SU-DHL-6 (cell line): ENCODE measurements at regions not wholly inside any gene's neighbourhood (a gene's known extent, or its start where the extent isn't known, plus 50 kb on each side); places are given as distances from the start of the nearest gene placed in this dataset.

Experiments
- H2AFZ ChIP-seq: fragments of 200-600 bp; sonication (generic); 2 replicates; pipeline ENCODE4 v1.6.1; 2014; ENCODE audit warnings: low read depth, mild to moderate bottlenecking, moderate library complexity, mixed read lengths, antibody characterized with exemption, low read length; ENCODE audit not compliant: severe bottlenecking
- H3F3A ChIP-seq: fragments of 200-600 bp; shearing (Covaris generic); 2 replicates; pipeline ENCODE4 v1.6.0; 2016; ENCODE audit warnings: antibody characterized with exemption, mild to moderate bottlenecking; ENCODE audit not compliant: insufficient read depth
- H3K27ac ChIP-seq: fragments of 200-600 bp; sonication (generic); 2 replicates; pipeline ENCODE4 v1.5.1; 2016; ENCODE audit warnings: low read depth, mild to moderate bottlenecking, low read length, moderate library complexity, mixed read lengths
- H3K27me3 ChIP-seq: fragments of 200-600 bp; sonication (generic), shearing (Covaris generic); 2 replicates; pipeline ENCODE4 v1.6.0; 2014; ENCODE audit warnings: mild to moderate bottlenecking, low read length
- H3K36me3 ChIP-seq: fragments of 200-600 bp; sonication (generic); 2 replicates; pipeline ENCODE4 v1.6.1; 2014; ENCODE audit warnings: mild to moderate bottlenecking, low read length, mixed read lengths
- H3K4me2 ChIP-seq: fragments of 300-600, 200-600 bp; shearing (Covaris generic), sonication (generic); 2 replicates; pipeline ENCODE4 v1.6.0; 2014; ENCODE audit warnings: low read length, low read depth, mild to moderate bottlenecking; ENCODE audit not compliant: poor library complexity, severe bottlenecking
- H3K4me3 ChIP-seq: fragments of 200-600 bp; sonication (generic); 2 replicates; pipeline ENCODE4 v1.5.1; 2014; ENCODE audit warnings: antibody characterized with exemption, low read length, mild to moderate bottlenecking, mixed read lengths; ENCODE audit not compliant: insufficient read depth, poor library complexity, severe bottlenecking
- H3K79me2 ChIP-seq: fragments of 200-600 bp; sonication (generic); 2 replicates; pipeline ENCODE4 v1.6.1; 2014; ENCODE audit warnings: mild to moderate bottlenecking, low read length, moderate library complexity; ENCODE audit not compliant: insufficient read depth
- H3K9ac ChIP-seq: fragments of 200-600 bp; sonication (generic); 2 replicates; pipeline ENCODE4 v1.7.0; 2014; ENCODE audit warnings: mild to moderate bottlenecking, low read length
- H3K9me2 ChIP-seq: fragments of 200-600 bp; sonication (generic); replicated peaks from 2 replicates; pipeline ENCODE4 v1.6.1; 2014; ENCODE audit warnings: low read length; ENCODE audit not compliant: insufficient read depth
- H3K9me3 ChIP-seq: fragments of 200-600 bp; sonication (generic); 2 replicates; pipeline ENCODE4 v1.6.1; 2014; ENCODE audit warnings: low read length, mixed read lengths; ENCODE audit not compliant: insufficient read depth
- H4K20me1 ChIP-seq: fragments of 200-600 bp; sonication (generic); 2 replicates; pipeline ENCODE4 v1.6.1; 2014; ENCODE audit warnings: low read depth, mild to moderate bottlenecking, antibody characterized with exemption, low read length, moderate library complexity, mixed read lengths
- CTCF ChIP-seq: fragments of 200-600 bp; sonication (generic); IDR thresholded peaks from one replicate; pipeline ENCODE4 v1.5.1; 2017; ENCODE audit warnings: antibody characterized with exemption, mild to moderate bottlenecking, low read length, moderate library complexity; ENCODE audit not compliant: insufficient read depth, poor library complexity, severe bottlenecking
- EZH2phosphoT487 ChIP-seq: fragments of 200-600 bp; sonication (generic), shearing (Covaris generic); conservative IDR thresholded peaks from 2 replicates; pipeline ENCODE4 v1.6.1; 2018; ENCODE audit warnings: mild to moderate bottlenecking, antibody characterized with exemption, low read length, moderate library complexity, mixed read lengths

- H3K9me3 ChIP-seq, result no peaks in the 10 kb centered on the region
- H3F3A ChIP-seq, result no peaks in the 10 kb centered on the region
- no peaks in the 10 kb centered on the region for H4K20me1 ChIP-seq
- H2AFZ ChIP-seq, result no peak overlapping the region
- no peaks in the 10 kb centered on the region for H3K27me3 ChIP-seq
- H3K36me3 ChIP-seq, result no peaks in the 10 kb centered on the region
- no peaks in the 10 kb centered on the region for H3K9me2 ChIP-seq
- H3K4me3 ChIP-seq, result no peak overlapping the region
- H3K79me2 ChIP-seq, result no peaks in the 10 kb centered on the region
- no peak overlapping the region for H3K9ac ChIP-seq
- H3K4me2 ChIP-seq, result no peak overlapping the region
- H3K27ac ChIP-seq, result no peak overlapping the region
- TF ChIP-seq EZH2phosphoT487 (no peak), CTCF (no peak)
Observed at GRCh38 chr16:52076332-52076731, 470.6 kb downstream of the TOX3 start.

GRCh38 chr16:52074133-52074532 lies 472.8 kb downstream of the TOX3 start:
- no peak overlapping the region for H2AFZ ChIP-seq
- no peaks in the 10 kb centered on the region for H3F3A ChIP-seq
- no peaks in the 10 kb centered on the region for H3K9me2 ChIP-seq
- no peak for TF ChIP-seq CTCF
- TF ChIP-seq EZH2phosphoT487, result no peak
- H3K36me3 ChIP-seq, result no peaks in the 10 kb centered on the region
- H3K9me3 ChIP-seq, result no peaks in the 10 kb centered on the region
- H3K9ac ChIP-seq, result no peak overlapping the region
- no peaks in the 10 kb centered on the region for H4K20me1 ChIP-seq
- H3K27ac ChIP-seq, result no peak overlapping the region
- H3K79me2 ChIP-seq, result no peaks in the 10 kb centered on the region
- no peak overlapping the region for H3K4me3 ChIP-seq
- no peaks in the 10 kb centered on the region for H3K27me3 ChIP-seq
- no peak overlapping the region for H3K4me2 ChIP-seq

- Histone ChIP-seq H3K9me2 (no peaks in the 10 kb centered on the region), H3K4me3 (no peak overlapping the region), H3F3A (no peaks in the 10 kb centered on the region), H4K20me1 (no peaks in the 10 kb centered on the region), H3K36me3 (no peaks in the 10 kb centered on the region), H3K4me2 (no peak overlapping the region), H3K27me3 (no peaks in the 10 kb centered on the region), H3K79me2 (no peaks in the 10 kb centered on the region), H3K27ac (no peak overlapping the region), H3K9me3 (no peaks in the 10 kb centered on the region), H2AFZ (no peak overlapping the region), H3K9ac (no peak overlapping the region)
- TF ChIP-seq CTCF (no peak), EZH2phosphoT487 (no peak)
Observed at GRCh38 chr16:52073024-52073423, 473.9 kb downstream of the TOX3 start.

- no peak overlapping the region for H3K9ac ChIP-seq
- no peaks in the 10 kb centered on the region for H3K9me3 ChIP-seq
- no peaks in the 10 kb centered on the region for H3K36me3 ChIP-seq
- no peaks in the 10 kb centered on the region for H3K27me3 ChIP-seq
- H3K4me2 ChIP-seq, result no peak overlapping the region
- no peaks in the 10 kb centered on the region for H3K79me2 ChIP-seq
- H3K4me3 ChIP-seq, result no peak overlapping the region
- no peak overlapping the region for H3K27ac ChIP-seq
- no peak overlapping the region for H2AFZ ChIP-seq
- no peak for TF ChIP-seq EZH2phosphoT487
- TF ChIP-seq CTCF, result no peak
- no peaks in the 10 kb centered on the region for H3F3A ChIP-seq
- no peaks in the 10 kb centered on the region for H3K9me2 ChIP-seq
- H4K20me1 ChIP-seq, result no peaks in the 10 kb centered on the region
Observed at GRCh38 chr16:52071101-52071500, 475.8 kb downstream of the TOX3 start.
